NCI-H2227 (cell line): ENCODE measurements at regions not wholly inside any gene's neighbourhood (a gene's known extent, or its start where the extent isn't known, plus 50 kb on each side); places are given as distances from the start of the nearest gene placed in this dataset.
"Not testable (repeated sequence)": the region's sequence is repeated elsewhere in the genome, so short reads cannot be mapped to it uniquely, and the experiment has no call there.

Experiments
- DNase-seq: peaks from one replicate; lab custom pipeline; 2025; ENCODE audit not compliant: unreplicated experiment; lab: John Stamatoyannopoulos, UW

DNA sequence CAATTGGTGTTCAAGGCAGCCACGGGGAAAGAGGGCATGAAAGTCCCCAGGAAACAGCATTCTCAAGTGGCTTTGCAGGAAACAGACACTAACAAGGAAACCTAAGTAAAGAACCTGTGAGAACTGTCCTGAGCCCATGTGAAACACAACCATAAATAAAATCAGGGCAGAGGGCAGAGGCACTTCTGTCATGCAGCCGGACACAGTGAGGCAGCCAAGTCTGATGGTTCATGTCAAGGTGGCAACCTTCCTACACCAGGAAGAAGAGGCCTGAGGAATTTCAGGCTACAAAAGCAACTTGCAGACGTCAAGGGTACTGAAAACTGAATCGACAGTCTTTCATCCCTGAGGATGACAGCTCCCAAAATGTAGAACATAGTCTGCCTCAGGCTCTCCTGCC lies 458.2 kb upstream of the NPVF start:
- DNase-seq = no peak

GRCh38 chr7:25694211-25694610 lies 457.8 kb upstream of the NFE2L3 start:
- no peak for DNase-seq

GRCh38 chr7:25694699-25695098 lies 457.3 kb upstream of the NFE2L3 start:
- no peak for DNase-seq

DNA sequence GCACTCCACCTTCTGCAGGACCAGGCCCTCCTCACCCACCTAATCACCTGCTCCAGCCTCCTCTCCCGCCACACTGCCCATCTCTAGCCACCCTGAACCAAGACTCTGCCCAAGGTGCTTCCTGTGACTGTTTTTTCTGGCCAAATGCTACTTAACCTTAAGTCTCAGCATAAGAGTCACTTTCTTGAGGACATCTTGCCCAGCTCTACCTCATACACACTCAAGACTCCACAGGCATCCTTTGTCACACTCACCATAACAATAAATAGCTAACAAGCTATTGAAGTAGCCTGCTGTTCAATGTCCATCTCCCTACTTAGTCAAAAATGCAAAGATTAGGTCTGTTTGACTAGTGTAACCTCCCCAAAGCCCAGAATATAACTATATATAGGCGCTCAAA lies 455.4 kb upstream of the NFE2L3 start:
- DNase-seq = no peak

- DNase-seq = no peak
Observed at GRCh38 chr7:25698451-25699113, 453.4 kb upstream of the NFE2L3 start.

- not testable (repeated sequence) for DNase-seq
Observed at GRCh38 chr7:25700141-25700540, 451.9 kb upstream of the NFE2L3 start.

- no peak for DNase-seq
Observed at GRCh38 chr7:25704413-25704812, 447.6 kb upstream of the NFE2L3 start.

DNA sequence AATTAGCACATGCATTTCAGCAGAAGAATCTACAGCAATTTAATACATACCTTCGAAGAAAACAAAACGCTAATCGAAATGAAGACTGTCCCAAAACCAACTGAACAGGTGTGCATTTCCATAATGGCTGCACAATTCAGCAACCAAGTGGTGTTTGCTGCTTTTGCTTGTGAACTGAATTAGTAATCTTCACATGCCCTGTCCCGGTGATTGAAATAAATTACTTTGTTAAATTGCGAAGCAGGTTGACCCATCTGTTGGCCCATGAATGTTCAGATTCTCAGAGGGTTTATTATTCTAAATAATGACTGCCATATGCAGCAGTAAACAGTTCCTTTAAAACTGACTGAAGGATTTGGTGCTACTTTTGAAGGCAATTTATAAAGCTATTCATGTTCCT lies 445.2 kb upstream of the NFE2L3 start:
- no peak for DNase-seq

DNA sequence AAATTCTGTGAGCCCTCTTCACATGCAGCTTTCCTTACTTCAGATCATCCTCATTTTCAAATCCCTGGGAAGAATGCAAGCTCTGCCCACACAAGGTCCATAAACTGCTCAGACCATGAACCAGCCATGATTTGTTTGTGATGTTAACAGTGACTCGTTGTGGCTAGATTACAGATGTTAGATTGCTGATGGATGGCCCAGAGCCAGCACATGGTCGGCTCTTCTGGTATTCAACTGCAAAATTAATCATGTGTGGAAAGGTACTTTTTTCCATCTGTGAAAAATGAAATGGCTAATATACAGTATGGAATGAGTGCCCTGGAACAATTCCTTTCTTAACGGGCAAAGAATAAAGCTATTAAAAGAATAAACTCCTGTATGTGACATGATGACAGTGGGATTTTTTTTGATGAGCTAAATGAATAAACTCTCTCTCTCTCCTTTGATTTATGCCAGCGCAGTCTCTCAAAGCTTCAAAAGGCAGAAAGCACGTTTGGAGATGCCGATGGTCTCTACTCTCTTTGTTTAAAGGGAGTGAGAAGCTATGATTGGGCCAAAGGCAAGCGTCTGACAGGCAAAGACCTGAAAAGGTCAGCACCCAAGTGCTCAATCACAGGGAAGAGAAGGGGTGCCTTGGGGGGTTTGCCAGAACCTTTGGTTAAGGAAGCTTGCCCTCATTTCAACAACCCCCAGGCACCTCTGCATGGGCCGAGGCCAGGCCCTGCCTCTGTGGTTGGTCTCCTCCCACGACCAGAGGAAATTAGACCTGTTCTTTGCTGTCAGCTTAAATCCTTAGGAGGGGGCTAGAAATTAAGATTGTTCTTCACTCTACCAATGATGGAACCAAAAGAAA lies 444.0 kb upstream of the NFE2L3 start:
- DNase-seq = no peak

GRCh38 chr7:25710959-25711358 lies 441.0 kb upstream of the NFE2L3 start:
- DNase-seq = no peak

DNA sequence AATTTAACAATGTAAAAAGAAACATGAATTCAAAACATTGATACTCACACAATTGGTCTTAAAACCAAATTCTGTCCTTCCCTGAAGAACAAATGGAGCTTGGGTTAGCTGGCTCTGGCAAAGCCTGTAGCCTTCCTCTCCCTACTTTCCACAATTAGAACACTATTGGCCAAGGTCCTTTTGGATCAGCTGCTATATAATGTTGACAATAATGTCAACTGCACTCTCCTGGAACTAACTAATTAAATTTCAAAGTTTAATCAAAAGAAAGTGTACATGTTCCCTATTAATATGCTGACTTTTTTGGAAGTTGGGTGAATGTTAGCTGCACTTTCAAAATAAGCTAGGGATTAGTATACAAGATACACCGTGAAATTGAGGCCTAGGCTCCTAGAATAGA lies 440.1 kb upstream of the NFE2L3 start:
- DNase-seq = no peak

GRCh38 chr7:25712500-25712899 lies 439.5 kb upstream of the NFE2L3 start:
- no peak for DNase-seq

DNA sequence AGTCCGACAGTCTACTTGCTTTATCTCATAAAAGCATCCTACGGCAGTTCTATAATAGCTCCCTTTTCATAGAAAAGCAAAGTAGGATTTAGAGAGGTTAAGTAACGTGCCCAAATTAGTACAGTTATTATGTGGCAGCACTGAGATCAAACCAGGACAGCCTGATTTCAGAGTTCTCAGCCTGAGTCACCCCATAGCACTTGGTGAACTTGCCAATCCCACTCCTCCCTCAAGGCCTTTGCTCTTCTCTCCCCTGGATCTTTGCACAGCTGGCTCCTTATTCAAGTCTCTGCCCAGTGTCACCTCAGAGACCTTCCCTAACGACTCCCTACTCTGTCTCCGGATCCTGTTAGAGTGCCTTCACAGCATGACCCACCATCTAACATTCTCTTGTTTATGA lies 438.0 kb upstream of the NFE2L3 start:
- peak; percentile 53 for DNase-seq

DNA sequence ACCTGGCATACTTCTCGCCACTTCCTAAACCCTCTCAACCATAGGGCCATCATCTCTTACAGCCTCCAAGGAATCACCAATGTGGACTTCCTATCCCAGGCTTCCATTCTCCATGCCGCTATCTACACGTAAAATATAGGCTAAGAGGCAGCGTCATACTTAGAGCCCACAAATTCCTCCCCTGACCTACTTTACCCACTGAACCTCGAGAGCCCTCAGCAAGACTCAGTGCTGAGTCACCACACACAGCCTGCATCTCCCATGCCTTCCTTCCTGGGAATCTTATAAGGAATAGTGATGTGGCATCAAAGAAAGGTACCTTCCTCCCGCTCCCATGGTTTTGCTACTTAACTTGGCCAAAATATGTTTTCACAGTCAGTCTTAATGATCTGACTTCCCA lies 435.6 kb upstream of the NFE2L3 start:
- DNase-seq = no peak

GRCh38 chr7:25718596-25718995 lies 433.4 kb upstream of the NFE2L3 start:
- DNase-seq = no peak

DNA sequence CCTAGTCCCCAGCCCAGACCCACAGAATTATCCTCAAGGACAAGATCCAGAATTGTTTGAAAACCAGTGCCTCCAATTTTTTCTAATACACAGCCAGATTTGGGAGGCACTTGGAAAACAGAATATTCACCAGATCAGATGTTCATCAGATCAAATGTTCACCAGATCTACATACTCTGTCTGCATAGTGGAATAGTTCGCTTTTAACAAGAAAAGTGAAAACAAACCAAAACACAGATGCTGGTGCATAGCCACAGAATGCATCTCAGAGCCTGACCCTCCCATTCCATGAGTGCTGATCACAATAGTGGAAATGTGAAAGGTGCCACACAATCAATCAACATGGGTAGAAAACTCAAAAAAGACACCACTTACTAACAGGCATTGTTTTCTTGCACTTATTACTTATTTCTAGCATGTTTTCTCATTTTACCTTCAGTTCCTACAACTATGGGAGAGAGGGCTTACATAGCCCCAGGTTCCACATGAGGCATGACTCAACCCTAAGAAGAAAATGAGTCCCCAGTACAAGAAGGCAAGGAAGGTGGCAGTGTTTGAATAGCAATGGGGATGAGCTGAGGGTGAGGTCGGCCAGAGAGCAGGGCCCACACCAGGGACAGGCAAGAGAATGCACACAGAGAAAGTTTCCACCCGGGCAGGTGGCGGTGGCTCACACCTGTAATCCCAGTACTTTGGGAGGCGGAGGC lies 432.7 kb upstream of the NFE2L3 start:
- DNase-seq = no peak

DNA sequence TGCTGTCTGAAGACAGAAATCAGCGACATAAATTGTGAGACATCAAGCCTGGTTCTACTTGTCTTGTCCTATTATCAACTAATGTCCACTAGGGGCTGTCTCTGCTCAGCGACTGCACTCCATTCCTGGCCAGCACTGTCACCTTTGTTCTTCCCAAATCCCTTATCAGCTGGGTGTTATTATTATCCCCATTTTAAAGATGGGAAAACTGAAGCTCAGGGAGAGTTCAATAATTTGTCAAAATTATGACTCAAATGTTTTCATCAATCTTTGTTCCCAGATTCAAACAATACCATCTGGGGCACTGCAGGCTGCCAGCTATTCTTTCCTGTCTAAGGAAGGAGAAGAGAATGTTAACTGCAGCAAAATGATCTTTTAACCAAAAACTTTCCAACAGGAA lies 431.6 kb upstream of the NFE2L3 start:
- peak; percentile 13 for DNase-seq

- no peak for DNase-seq
Observed at GRCh38 chr7:25722856-25723255, 429.1 kb upstream of the NFE2L3 start.

GRCh38 chr7:25725451-25725850 lies 426.5 kb upstream of the NFE2L3 start:
- DNase-seq = no peak

- DNase-seq = peak; percentile 13
Observed at GRCh38 chr7:25726170-25726780, 425.7 kb upstream of the NFE2L3 start.

DNA sequence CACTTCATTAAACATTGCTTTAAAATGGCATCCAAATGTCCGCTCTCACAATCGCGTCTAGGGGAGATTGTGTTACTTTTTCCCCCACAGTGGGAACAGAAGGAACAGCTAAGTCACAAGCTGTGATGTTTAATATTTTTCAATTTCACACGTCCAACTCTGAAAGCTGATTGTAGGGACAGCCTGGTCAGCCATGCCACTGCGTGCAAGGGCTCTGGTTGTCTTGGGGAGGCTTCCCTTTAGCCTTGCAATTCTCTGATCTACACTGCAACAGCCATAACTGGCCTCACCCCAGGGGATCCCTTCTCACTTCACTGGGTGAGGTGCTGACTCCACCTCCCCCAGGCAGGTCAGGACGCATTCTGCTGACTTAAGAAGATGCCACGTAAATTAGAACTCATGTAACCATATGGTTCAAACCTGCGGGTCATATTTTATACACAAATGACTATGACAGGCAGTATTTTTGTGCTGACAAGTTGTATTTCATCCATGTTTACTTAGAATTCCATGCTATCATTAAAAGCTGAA lies 425.2 kb upstream of the NFE2L3 start:
- peak; percentile 59 for DNase-seq
